Mesenchymal stem cell (in vitro differentiated cells and primary cell): ENCODE measurements at regions not wholly inside any gene's neighbourhood (a gene's known extent, or its start where the extent isn't known, plus 50 kb on each side); places are given as distances from the start of the nearest gene placed in this dataset.

Experiments used
- DNase-seq: peaks from one replicate; pipeline ENCODE4 v3.0.0-alpha.2; 2013
- H2AFZ ChIP-seq: one replicate; pipeline ENCODE4 v1.6.1; 2013; ENCODE audit warnings: low read depth, mild to moderate bottlenecking, control low read depth, inconsistent platforms, low read length, moderate library complexity
- H2AK5ac ChIP-seq: 2 replicates; pipeline ENCODE4 v1.6.1; 2013; ENCODE audit warnings: low read length, moderate library complexity, mild to moderate bottlenecking, inconsistent platforms; ENCODE audit not compliant: severe bottlenecking
- H2BK120ac ChIP-seq: one replicate; pipeline ENCODE4 v1.6.1; 2013; ENCODE audit warnings: low read depth, mild to moderate bottlenecking, inconsistent platforms, low read length, moderate library complexity
- H2BK12ac ChIP-seq, 2 experiments: one replicate each; pipeline ENCODE4 v1.6.1; 2013; ENCODE audit warnings: inconsistent platforms in 2 of 2, low read length in 2 of 2, mild to moderate bottlenecking in 2 of 2, moderate library complexity in 2 of 2, control low read depth in 1 of 2
- H2BK15ac ChIP-seq: one replicate; pipeline ENCODE4 v1.6.1; 2013; ENCODE audit warnings: mild to moderate bottlenecking, low read depth, inconsistent platforms; ENCODE audit not compliant: poor library complexity, severe bottlenecking
- H2BK5ac ChIP-seq: 2 replicates; pipeline ENCODE4 v1.6.1; 2013; ENCODE audit warnings: low read depth, mild to moderate bottlenecking, low read length, control low read depth, inconsistent platforms; ENCODE audit not compliant: poor library complexity, severe bottlenecking
- H3K14ac ChIP-seq, 2 experiments: one replicate each; pipeline ENCODE4 v1.6.1; 2013; ENCODE audit warnings: inconsistent platforms in 2 of 2, low read length in 2 of 2, control low read depth in 1 of 2, mild to moderate bottlenecking in 1 of 2, moderate library complexity in 1 of 2
- H3K18ac ChIP-seq, 2 experiments: one replicate each; pipeline ENCODE4 v1.6.1; 2013; ENCODE audit warnings: inconsistent platforms in 2 of 2, low read length in 2 of 2, control low read depth in 1 of 2, low read depth in 1 of 2, mild to moderate bottlenecking in 1 of 2
- H3K23ac ChIP-seq, 2 experiments: one replicate each; pipeline ENCODE4 v1.6.1; 2013; ENCODE audit warnings: inconsistent platforms in 2 of 2, low read length in 2 of 2, mild to moderate bottlenecking in 2 of 2, moderate library complexity in 2 of 2, control low read depth in 1 of 2
- H3K27ac ChIP-seq: 2 replicates; pipeline ENCODE4 v1.5.1; 2013; ENCODE audit warnings: mild to moderate bottlenecking, moderate library complexity, low read length, control low read depth, inconsistent platforms; ENCODE audit not compliant: poor library complexity, severe bottlenecking
- H3K27me3 ChIP-seq, 2 experiments: 2 replicates each; pipeline versions ENCODE4 v1.6.1 to v1.7.0; 2013; ENCODE audit warnings: low read length in 2 of 2, mild to moderate bottlenecking in 2 of 2, moderate library complexity in 2 of 2, control low read depth in 1 of 2, inconsistent platforms in 1 of 2; ENCODE audit not compliant: control insufficient read depth in 1 of 2, insufficient read depth in 1 of 2
- H3K36me3 ChIP-seq, 2 experiments: 2 replicates each; pipeline versions ENCODE4 v1.6.1 to v1.7.0; 2013; ENCODE audit warnings: low read length in 2 of 2, control low read depth in 1 of 2, inconsistent platforms in 1 of 2, low read depth in 1 of 2, mild to moderate bottlenecking in 1 of 2; ENCODE audit not compliant: insufficient read depth in 2 of 2, control insufficient read depth in 1 of 2
- H3K4ac ChIP-seq, 2 experiments: one replicate each; pipeline ENCODE4 v1.6.1; 2013; ENCODE audit warnings: inconsistent platforms in 2 of 2, low read length in 2 of 2, mild to moderate bottlenecking in 2 of 2, moderate library complexity in 2 of 2, control low read depth in 1 of 2, low read depth in 1 of 2
- H3K4me1 ChIP-seq: 2 replicates; pipeline ENCODE4 v1.6.1; 2013; ENCODE audit warnings: low read depth, low read length, control low read depth; ENCODE audit not compliant: control insufficient read depth, insufficient read depth
- H3K4me2 ChIP-seq: 2 replicates; pipeline ENCODE4 v1.6.1; 2013; ENCODE audit warnings: low read length, mild to moderate bottlenecking, inconsistent platforms; ENCODE audit not compliant: poor library complexity, severe bottlenecking
- H3K4me3 ChIP-seq, 2 experiments: 2 replicates each; pipeline versions ENCODE4 v1.5.1 to v1.7.0; 2013; ENCODE audit warnings: low read length in 2 of 2, mild to moderate bottlenecking in 2 of 2, control low read depth in 1 of 2, low read depth in 1 of 2; ENCODE audit not compliant: insufficient read depth in 1 of 2
- H3K79me1 ChIP-seq: replicated peaks from 2 replicates; pipeline ENCODE4 v1.6.1; 2013; ENCODE audit warnings: mild to moderate bottlenecking, control low read depth, low read length, inconsistent platforms; ENCODE audit not compliant: poor library complexity, severe bottlenecking
- H3K9ac ChIP-seq: 2 replicates; pipeline ENCODE4 v1.7.0; 2013; ENCODE audit warnings: mild to moderate bottlenecking, low read length, moderate library complexity
- H3K9me3 ChIP-seq: 2 replicates; pipeline ENCODE4 v1.7.0; 2013; ENCODE audit warnings: mild to moderate bottlenecking, low read length; ENCODE audit not compliant: control insufficient read depth
- H4K8ac ChIP-seq: one replicate; pipeline ENCODE4 v1.6.1; 2013; ENCODE audit warnings: inconsistent platforms, mild to moderate bottlenecking, low read length, moderate library complexity
- H4K91ac ChIP-seq: one replicate; pipeline ENCODE4 v1.6.1; 2013; ENCODE audit warnings: mild to moderate bottlenecking, low read length, inconsistent platforms
- WGBS: methylation state at CpG from one replicate; pipeline ENCODE4 v1.1.7; 2013; ENCODE audit warnings: mixed read lengths; 5-methylcytosine and 5-hydroxymethylcytosine counted together

DNA sequence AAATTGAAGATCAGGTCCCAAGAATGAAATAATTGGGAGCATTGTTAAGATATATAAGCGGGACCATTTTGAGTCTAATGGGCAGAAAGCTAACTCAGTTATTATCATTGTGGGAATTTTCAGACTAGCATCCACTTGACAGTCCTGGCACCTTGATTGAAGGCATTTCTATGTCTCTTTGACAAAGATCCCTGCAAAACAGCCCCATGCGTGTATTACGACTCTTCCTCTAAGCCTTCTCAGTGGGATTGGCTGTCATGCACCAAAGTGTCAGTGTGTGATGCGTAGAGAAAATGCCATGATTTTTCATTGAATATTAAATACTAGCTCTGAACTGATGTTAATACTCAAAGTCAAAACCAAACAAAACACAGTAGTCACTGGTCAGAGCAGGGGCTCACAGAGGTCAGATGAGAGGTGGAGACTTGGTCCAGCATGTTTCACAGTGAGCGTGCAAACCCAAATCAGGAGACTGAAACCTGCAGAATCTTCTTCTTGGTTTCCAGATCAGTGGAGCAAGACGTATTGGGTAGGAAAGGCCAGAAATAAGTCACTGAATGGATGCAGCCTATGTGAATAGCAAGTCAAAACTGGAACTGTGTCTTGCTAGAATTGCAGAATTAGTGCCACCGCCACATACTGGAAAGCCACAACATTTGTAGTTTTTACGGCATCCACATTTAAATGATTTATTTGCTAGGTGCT lies 303.6 kb upstream of the AKR1E2 start:
- H3K9ac ChIP-seq, result no peak overlapping the region
- no peaks in the 10 kb centered on the region for H3K9me3 ChIP-seq
- no peak overlapping the region for H3K27ac ChIP-seq
- H3K23ac ChIP-seq, result no peak overlapping the region
- H4K8ac ChIP-seq, result no peak overlapping the region
- no peak overlapping the region for H3K14ac ChIP-seq
- H2BK15ac ChIP-seq, result no peak overlapping the region
- no peak overlapping the region for H3K18ac ChIP-seq
- H3K79me1 ChIP-seq, result no peaks in the 10 kb centered on the region
- 98% methylated on average over 7 of the region's 8 CpGs for WGBS
- no peak overlapping the region for H3K4me3 ChIP-seq
- no peak overlapping the region for H2AK5ac ChIP-seq
- no peak overlapping the region for H3K4me2 ChIP-seq
- no peaks in the 10 kb centered on the region for H3K4me1 ChIP-seq
- H2AFZ ChIP-seq, result no peak overlapping the region
- H3K27me3 ChIP-seq, result no peaks in the 10 kb centered on the region
- H4K91ac ChIP-seq, result no peak overlapping the region
- H2BK12ac ChIP-seq, result no peak overlapping the region
- H3K36me3 ChIP-seq, result no peaks in the 10 kb centered on the region
- no peak overlapping the region for H2BK120ac ChIP-seq
- H2BK5ac ChIP-seq, result no peak overlapping the region
- H3K4ac ChIP-seq, result no peak overlapping the region
- no peak for DNase-seq

DNA sequence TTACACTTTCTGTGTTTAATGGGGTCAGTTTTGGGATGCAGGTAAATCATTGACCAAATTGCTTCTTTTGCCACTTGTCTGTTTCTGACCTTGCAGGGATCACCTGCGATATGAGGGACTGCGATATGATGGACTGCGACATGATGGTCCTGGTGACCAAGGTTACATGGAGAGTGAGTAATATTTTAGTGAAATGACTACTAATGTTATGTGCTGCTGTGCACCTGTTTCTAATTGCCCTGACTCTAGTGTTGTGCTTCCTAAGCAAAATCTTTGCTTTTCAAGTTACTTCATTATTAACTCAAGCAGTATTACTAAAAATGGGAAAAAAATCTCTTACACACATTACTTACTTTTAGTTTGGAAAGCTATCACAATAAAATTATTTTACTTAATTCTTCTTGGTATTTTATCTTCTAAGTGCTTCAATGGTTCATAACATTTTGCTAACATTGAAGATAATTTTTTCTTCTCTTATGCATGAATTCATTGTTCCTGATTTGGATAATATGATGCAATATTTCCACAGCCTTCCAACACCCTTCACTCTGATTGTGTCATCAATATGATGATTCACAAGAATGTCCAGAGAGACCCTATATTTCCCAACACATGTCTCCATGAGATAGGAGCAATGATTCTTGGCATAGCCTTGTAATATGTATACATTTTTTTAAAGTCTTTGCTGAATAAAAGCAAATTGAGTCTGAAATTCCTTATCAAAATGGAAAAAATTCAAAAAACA lies 306.2 kb upstream of the AKR1E2 start:
- no peak overlapping the region for H4K91ac ChIP-seq
- H3K4me3 ChIP-seq, result no peak overlapping the region
- no peak overlapping the region for H2AFZ ChIP-seq
- H3K36me3 ChIP-seq, result no peaks in the 10 kb centered on the region
- H3K9ac ChIP-seq, result peak overlapping the region; percentile 56
- H3K23ac ChIP-seq, result no peak overlapping the region
- 96% methylated on average over 3 of the region's 3 CpGs for WGBS
- no peak overlapping the region for H3K27ac ChIP-seq
- no peak overlapping the region for H3K18ac ChIP-seq
- H3K9me3 ChIP-seq, result no peaks in the 10 kb centered on the region
- no peak overlapping the region for H2BK120ac ChIP-seq
- H2BK15ac ChIP-seq, result no peak overlapping the region
- no peak overlapping the region for H2BK5ac ChIP-seq
- no peak overlapping the region for H3K14ac ChIP-seq
- H2BK12ac ChIP-seq, result no peak overlapping the region
- H2AK5ac ChIP-seq, result no peak overlapping the region
- H3K79me1 ChIP-seq, result no peaks in the 10 kb centered on the region
- peak; percentile 65 for DNase-seq
- no peak overlapping the region for H4K8ac ChIP-seq
- H3K4ac ChIP-seq, result no peak overlapping the region
- H3K4me2 ChIP-seq, result no peak overlapping the region
- peaks cover 1% of the 10 kb centered on the region for H3K4me1 ChIP-seq
- H3K27me3 ChIP-seq, result no peaks in the 10 kb centered on the region

DNA sequence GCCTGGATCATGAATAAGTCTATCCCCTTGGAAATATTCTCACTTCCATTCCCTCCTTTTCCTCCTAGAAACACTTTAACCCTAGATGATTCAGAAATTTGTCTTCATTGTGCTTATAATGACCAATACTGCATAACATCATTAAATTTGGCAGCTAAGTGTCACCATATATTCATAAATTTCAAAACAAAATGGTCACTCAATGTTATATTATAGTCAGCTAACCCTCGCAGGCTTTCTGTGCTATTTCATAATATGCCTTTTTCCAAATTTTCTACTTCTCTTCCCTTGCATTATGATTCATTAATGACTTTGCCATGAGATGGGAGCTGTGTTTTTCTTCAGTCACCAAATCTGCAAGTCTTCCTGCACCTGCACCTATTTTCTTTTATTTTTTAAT lies 308.3 kb upstream of the AKR1E2 start:
- no peak overlapping the region for H3K23ac ChIP-seq
- H2BK12ac ChIP-seq, result no peak overlapping the region
- H3K27ac ChIP-seq, result no peak overlapping the region
- no peaks in the 10 kb centered on the region for H3K79me1 ChIP-seq
- H3K4me3 ChIP-seq, result no peak overlapping the region
- H3K9me3 ChIP-seq, result no peaks in the 10 kb centered on the region
- H3K18ac ChIP-seq, result no peak overlapping the region
- no peak overlapping the region for H2AFZ ChIP-seq
- H2BK120ac ChIP-seq, result no peak overlapping the region
- no peak overlapping the region for H2BK5ac ChIP-seq
- no peak overlapping the region for H3K4me2 ChIP-seq
- H2AK5ac ChIP-seq, result no peak overlapping the region
- H3K14ac ChIP-seq, result no peak overlapping the region
- no peaks in the 10 kb centered on the region for H3K27me3 ChIP-seq
- WGBS, result 100% methylated on average over 1 of the region's 1 CpG
- H3K36me3 ChIP-seq, result no peaks in the 10 kb centered on the region
- H3K4me1 ChIP-seq, result peaks cover 1% of the 10 kb centered on the region
- H3K4ac ChIP-seq, result no peak overlapping the region
- no peak overlapping the region for H2BK15ac ChIP-seq
- H4K91ac ChIP-seq, result no peak overlapping the region
- no peak overlapping the region for H3K9ac ChIP-seq
- H4K8ac ChIP-seq, result no peak overlapping the region
- no peak for DNase-seq

DNA sequence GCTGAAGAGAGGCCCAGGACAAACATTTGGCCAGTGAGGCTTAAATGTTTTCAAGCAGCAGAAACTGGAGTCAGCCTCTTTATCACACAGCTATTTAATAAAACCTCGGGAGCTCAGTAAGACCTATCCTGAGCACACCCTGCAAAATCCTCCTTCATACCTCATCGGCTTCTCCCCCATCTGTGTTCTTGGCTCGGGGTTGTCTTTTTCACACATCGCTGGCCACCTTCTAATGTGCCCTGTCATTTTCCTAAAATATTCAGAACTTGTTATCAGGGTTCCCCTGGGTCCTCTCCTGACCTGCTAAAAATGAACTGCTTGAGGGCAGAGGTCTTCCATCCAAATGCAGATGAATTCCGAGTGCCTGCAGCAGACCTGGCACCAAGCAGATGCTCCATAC lies 310.3 kb upstream of the AKR1E2 start:
- no peak overlapping the region for H4K8ac ChIP-seq
- H2BK15ac ChIP-seq, result no peak overlapping the region
- no peak overlapping the region for H3K18ac ChIP-seq
- H3K14ac ChIP-seq, result no peak overlapping the region
- H3K79me1 ChIP-seq, result no peaks in the 10 kb centered on the region
- H3K9ac ChIP-seq, result no peak overlapping the region
- no peaks in the 10 kb centered on the region for H3K27me3 ChIP-seq
- no peak overlapping the region for H2BK120ac ChIP-seq
- H3K4ac ChIP-seq, result no peak overlapping the region
- no peaks in the 10 kb centered on the region for H3K9me3 ChIP-seq
- H2BK12ac ChIP-seq, result no peak overlapping the region
- 98% methylated on average over 5 of the region's 5 CpGs for WGBS
- H3K36me3 ChIP-seq, result no peaks in the 10 kb centered on the region
- H4K91ac ChIP-seq, result no peak overlapping the region
- peaks cover 1% of the 10 kb centered on the region for H3K4me1 ChIP-seq
- no peak overlapping the region for H2AFZ ChIP-seq
- no peak overlapping the region for H3K27ac ChIP-seq
- H3K4me3 ChIP-seq, result no peak overlapping the region
- no peak overlapping the region for H3K4me2 ChIP-seq
- DNase-seq, result no peak
- no peak overlapping the region for H2AK5ac ChIP-seq
- no peak overlapping the region for H3K23ac ChIP-seq
- H2BK5ac ChIP-seq, result no peak overlapping the region
